ENCODE measurements at regions not wholly inside any gene's neighbourhood (a gene's known extent, or its start where the extent isn't known, plus 50 kb on each side); places are given as distances from the start of the nearest gene placed in this dataset.

DNA sequence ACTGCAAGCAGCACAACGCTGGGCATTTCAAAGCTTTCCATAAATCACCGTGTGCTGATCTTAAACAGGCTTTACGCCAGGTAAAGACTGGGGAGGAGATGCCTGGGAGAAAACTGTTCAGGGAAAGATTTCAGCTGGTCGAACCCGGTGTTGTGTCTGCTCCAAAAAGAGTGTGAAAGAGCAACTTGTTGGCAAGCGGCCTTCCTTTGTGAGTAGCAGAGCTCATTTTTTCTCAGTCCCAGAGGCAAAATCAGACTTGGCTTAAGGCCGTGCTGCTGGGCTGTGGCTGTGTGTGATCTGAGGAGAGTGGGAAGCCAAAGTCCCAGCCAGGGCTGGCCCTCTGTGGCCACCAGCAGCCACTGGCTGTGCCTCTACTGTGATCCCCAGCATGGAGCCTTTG lies 75.7 kb upstream of the E2F8 start:
- no peak overlapping the region for H3K27ac ChIP-seq
- TF ChIP-seq, protein P1, sequence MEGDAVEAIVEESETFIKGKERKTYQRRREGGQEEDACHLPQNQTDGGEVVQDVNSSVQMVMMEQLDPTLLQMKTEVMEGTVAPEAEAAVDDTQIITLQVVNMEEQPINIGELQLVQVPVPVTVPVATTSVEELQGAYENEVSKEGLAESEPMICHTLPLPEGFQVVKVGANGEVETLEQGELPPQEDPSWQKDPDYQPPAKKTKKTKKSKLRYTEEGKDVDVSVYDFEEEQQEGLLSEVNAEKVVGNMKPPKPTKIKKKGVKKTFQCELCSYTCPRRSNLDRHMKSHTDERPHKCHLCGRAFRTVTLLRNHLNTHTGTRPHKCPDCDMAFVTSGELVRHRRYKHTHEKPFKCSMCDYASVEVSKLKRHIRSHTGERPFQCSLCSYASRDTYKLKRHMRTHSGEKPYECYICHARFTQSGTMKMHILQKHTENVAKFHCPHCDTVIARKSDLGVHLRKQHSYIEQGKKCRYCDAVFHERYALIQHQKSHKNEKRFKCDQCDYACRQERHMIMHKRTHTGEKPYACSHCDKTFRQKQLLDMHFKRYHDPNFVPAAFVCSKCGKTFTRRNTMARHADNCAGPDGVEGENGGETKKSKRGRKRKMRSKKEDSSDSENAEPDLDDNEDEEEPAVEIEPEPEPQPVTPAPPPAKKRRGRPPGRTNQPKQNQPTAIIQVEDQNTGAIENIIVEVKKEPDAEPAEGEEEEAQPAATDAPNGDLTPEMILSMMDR (conservative IDR thresholded peaks at IDR 0.05): no peak

DNA sequence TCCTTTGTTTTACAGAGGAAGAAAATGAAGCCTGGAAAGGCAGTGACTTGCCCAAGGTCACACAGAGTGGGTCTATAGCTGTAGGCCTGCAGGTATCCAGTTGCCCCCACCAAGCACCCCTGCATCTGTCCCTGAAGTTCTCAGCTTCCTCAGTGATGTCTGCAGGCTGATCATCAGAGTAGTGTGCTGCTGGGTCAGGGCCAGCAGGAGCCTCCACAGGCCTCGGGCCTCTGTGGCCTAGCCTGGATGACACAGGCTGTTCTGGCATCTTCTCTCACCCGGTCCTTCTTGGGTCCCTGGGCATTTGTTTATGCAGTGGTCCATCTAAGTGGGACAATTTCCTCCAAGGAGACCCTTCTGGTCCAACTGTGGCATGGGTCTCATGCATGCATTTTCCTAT lies 74.8 kb upstream of the E2F8 start:
- no peak overlapping the region for H3K27ac ChIP-seq
- TF ChIP-seq, protein P1 (conservative IDR thresholded peaks at IDR 0.05): no peak

DNA sequence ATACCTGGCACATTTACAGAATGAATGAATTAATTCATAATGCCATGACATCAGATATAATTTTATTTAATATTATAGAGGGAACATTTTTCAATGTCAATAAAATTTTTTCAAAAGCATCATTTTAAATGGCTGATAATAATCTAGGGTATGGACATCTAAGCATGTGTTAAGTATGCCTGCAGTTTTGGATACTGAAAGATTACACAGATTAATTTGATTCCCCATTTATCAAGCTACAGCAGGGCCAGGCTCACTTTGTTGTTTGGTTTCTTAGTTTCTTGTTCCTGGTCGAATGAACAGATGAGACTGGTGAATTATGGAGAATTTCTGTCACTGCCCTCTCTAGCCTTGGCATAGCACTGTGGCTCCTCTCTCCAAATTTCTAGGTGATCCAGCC lies 72.4 kb upstream of the E2F8 start:
- no peak overlapping the region for H3K27ac ChIP-seq
- TF ChIP-seq, protein P1 (conservative IDR thresholded peaks at IDR 0.05): no peak

DNA sequence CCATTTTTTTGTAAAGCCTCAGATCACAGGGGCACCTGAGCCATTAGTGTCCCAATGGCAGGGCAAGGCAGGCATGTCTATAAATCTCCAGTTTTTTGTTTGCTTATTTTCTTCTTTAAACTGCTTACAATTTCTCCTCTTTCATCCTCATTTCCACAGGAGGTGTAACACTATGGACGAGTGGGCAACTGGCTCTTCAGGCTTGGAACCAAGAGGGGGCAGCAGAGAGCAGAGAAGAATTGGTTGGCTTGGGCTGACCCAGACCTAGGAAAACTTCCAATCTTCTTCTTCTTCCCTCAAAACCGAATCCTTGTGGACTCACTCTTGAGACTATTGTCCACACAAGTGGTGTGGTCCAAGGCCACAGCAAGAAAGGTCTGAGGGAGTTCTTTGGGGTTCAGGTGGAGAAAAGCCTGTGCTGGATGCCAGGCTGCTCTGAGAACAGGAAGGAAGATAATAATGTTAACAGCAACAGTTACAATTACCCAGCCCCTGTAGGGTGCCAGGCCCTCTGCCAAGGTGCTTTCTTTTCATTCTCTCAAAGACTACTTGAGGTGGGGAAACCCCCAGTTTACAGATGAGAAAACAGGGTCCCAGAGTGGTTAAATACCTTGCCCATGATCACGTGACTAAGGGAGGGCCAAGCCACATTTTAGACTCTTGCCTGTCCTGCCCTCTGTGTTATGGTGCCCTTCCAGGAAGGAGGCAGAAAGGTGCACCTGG lies 70.7 kb upstream of the E2F8 start:
- TF ChIP-seq, protein P1 (conservative IDR thresholded peaks at IDR 0.05): peak; percentile 87
- H3K27ac ChIP-seq: no peak overlapping the region

DNA sequence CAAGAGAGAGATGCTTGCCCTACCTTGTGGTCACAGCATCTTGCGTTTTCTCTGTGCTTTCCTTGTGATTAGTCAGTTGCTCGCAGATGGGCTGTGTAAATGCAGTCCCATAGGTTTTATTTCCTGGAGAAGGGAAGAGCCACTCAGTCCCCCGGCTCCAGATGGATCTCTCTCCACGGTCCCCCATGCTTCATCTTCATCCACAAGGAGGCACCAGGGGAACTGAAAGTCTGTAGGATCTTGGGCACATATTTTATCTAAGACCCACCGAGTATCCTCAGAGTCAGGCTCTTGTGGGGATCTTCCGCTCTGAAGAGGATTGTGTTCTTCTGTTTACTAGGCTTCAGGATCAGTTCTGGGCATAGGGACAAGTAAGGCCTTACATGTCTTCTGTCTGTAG lies 66.8 kb upstream of the E2F8 start:
- TF ChIP-seq, protein P1 (conservative IDR thresholded peaks at IDR 0.05): no peak
- no peak overlapping the region for H3K27ac ChIP-seq

DNA sequence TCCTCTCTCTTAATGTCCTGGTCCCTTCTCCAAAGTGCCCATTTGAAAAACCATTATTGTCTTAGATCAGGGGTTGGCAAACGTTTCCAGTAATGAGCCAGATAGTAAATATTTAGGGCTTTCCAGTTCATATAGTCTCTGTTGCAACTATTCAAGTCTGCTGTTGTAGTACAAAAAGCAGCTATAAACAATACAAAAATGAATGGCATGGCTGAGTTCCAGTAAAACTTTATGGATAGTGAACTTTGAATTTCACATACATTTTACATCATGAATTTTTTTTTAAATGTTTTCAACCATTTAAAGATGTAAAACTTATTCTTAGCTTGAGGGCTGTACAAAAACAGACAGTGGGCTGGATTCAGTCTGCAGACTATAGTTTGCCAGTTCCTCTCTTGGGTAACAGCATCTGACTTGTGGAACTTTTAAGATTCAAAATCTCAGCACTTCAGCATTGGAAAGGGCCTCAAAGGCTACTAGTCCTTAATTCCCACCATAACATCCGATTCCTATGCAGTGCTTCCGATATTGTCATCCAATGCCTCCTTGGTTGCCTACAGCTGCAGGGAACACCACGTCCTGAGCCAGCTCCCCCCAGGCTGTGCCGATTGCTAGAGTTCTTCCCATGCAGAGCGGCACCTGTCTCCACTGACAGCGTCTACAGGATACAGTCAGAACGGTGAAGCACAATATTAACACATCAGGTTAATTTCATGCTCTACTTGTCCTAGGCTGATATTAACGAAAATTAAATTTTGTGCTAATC lies 65.6 kb upstream of the E2F8 start:
- TF ChIP-seq, protein P1 (conservative IDR thresholded peaks at IDR 0.05): no peak
- no peak overlapping the region for H3K27ac ChIP-seq

DNA sequence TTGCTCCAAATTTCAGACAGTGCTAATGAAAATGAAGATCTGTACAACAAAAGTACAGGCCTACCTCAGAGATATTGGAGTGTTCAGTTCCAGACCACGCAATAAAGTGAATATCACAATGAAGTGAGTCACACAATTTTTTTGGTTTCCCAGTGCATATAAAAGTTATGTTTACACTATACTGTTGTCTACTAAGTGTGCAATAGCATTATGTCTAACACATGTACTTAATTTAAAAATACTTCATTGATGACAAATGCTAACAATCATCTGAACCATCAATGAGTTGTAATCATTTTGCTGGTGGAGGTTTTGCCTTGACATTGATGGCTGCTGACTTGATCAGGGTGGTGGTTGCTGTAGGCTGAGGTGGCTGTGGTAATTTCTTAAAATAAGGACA lies 60.6 kb upstream of the E2F8 start:
- TF ChIP-seq, protein P1 (conservative IDR thresholded peaks at IDR 0.05): no peak
- no peak overlapping the region for H3K27ac ChIP-seq
